HG02610 (cell line): ENCODE measurements at regions not wholly inside any gene's neighbourhood (a gene's known extent, or its start where the extent isn't known, plus 50 kb on each side); places are given as distances from the start of the nearest gene placed in this dataset.

ENCODE experiments used
- ATAC-seq: cut with Tn5 transposase; IDR thresholded peaks from one replicate; pipeline ENCODE4 v1.9.1; 2021; ENCODE audit warnings: mild to moderate bottlenecking, moderate library complexity; ENCODE audit not compliant: unreplicated experiment

GRCh38 chr4:74612837-74613236, 167.9 kb downstream of the AREG start:
- no peak for ATAC-seq

- ATAC-seq = no peak
Measured at GRCh38 chr4:74613266-74613665, 168.3 kb downstream of the AREG start.

- ATAC-seq = no peak
Measured at GRCh38 chr4:74615411-74615810, 170.5 kb downstream of the AREG start.

GRCh38 chr4:74618166-74618565, 173.2 kb downstream of the AREG start:
- ATAC-seq = no peak

GRCh38 chr4:74618659-74619058, 173.7 kb downstream of the AREG start:
- ATAC-seq = no peak

- ATAC-seq = no peak
Measured at GRCh38 chr4:74619931-74620702, 174.2 kb downstream of the BTC start.

GRCh38 chr4:74621616-74622015, 172.7 kb downstream of the BTC start:
- no peak for ATAC-seq

- ATAC-seq = peak; percentile 71
Measured at GRCh38 chr4:74623041-74623440, 171.3 kb downstream of the BTC start.

GRCh38 chr4:74624351-74625151, 169.8 kb downstream of the BTC start:
- no peak for ATAC-seq

- ATAC-seq = no peak
Measured at GRCh38 chr4:74625981-74626380, 168.3 kb downstream of the BTC start.

- no peak for ATAC-seq
Measured at GRCh38 chr4:74627093-74627492, 167.2 kb downstream of the BTC start.

- ATAC-seq = no peak
Measured at GRCh38 chr4:74627504-74627903, 166.8 kb downstream of the BTC start.

- no peak for ATAC-seq
Measured at GRCh38 chr4:74628852-74629620, 165.3 kb downstream of the BTC start.

- no peak for ATAC-seq
Measured at GRCh38 chr4:74630551-74630950, 163.8 kb downstream of the BTC start.

- no peak for ATAC-seq
Measured at GRCh38 chr4:74631338-74631737, 163.0 kb downstream of the BTC start.

- no peak for ATAC-seq
Measured at GRCh38 chr4:74631988-74632387, 162.3 kb downstream of the BTC start.

GRCh38 chr4:74632634-74633033, 161.7 kb downstream of the BTC start:
- no peak for ATAC-seq

GRCh38 chr4:74635074-74635473, 159.2 kb downstream of the BTC start:
- no peak for ATAC-seq

GRCh38 chr4:74635490-74636123, 158.7 kb downstream of the BTC start:
- ATAC-seq = no peak

- ATAC-seq = no peak
Measured at GRCh38 chr4:74638001-74638400, 156.3 kb downstream of the BTC start.

- no peak for ATAC-seq
Measured at GRCh38 chr4:74638689-74639088, 155.6 kb downstream of the BTC start.
